ENCODE measurements at regions not wholly inside any gene's neighbourhood (a gene's known extent, or its start where the extent isn't known, plus 50 kb on each side); places are given as distances from the start of the nearest gene placed in this dataset.

DNA sequence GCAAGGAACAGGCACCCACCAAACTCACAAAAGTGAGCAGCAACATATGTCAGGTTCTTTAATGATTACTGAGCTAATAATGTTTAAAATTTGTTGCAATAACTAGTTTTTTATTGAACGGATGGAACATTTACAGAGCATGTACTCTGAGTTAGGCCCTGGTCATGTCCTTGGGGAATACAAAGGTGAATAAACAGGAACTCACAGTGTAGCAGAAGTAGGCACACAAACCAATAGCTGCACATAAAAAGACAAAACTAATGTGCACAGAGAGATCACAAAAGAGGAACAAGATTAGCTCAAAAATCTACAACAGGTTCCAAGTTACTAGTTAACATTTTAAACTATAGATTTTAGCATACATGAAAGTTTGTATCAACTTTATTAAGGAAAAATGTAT is 505.3 kb upstream of the PPP2R3A start:
- H3K27ac ChIP-seq (ENCODE audit: low read depth in 1 of 2, low read length in 2 of 2): no peak overlapping the region
- no peaks in the 10 kb centered on the region for H3K4me1 ChIP-seq (ENCODE audit: control insufficient read depth in 1 of 2, insufficient read depth in 2 of 2, low read length in 2 of 2)
- intact Hi-C loops (cut with DNase I): no loop called here
- ATAC-seq (ENCODE audit: low FRiP score): no peak
- DNase-seq: no peak
- H3K4me3 ChIP-seq (ENCODE audit: low read length in 2 of 2): no peak overlapping the region
- peaks cover 1% of the 10 kb centered on the region for H3K9me3 ChIP-seq (ENCODE audit: control insufficient read depth, low read length)
- no peaks in the 10 kb centered on the region for H3K36me3 ChIP-seq (ENCODE audit: control insufficient read depth in 1 of 2, insufficient read depth in 2 of 2, low read length in 1 of 2)
- H3K27me3 ChIP-seq (ENCODE audit: control insufficient read depth in 1 of 2, insufficient read depth in 2 of 2, low read length in 1 of 2): no peaks in the 10 kb centered on the region
- WGBS, 2 donors: 47 to 63% methylated on average over 1 of the region's 1 CpG

DNA sequence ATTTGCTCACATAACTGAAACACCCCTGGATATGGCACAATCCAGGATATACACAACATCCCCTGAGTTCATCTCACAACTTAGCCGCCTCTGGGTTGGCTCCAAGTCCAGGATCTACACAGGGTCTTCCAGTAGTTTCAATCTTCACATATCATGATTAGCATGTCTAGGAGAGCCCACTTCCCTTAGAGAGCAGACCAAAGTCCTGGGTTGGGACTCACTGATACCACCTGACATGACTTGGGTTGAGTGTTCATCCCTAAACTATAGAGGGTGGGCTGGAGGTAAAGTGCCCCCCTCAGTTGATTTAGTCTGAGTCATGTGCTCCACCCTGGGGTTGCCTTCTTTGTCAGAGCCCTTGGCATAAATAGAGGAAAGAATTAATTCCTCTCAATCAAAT is 493.6 kb upstream of the PPP2R3A start:
- Histone ChIP-seq H3K9me3 (ENCODE audit: control insufficient read depth, low read length) (no peaks in the 10 kb centered on the region), H3K27ac (ENCODE audit: low read depth in 1 of 2, low read length in 2 of 2) (no peak overlapping the region), H3K36me3 (ENCODE audit: control insufficient read depth in 1 of 2, insufficient read depth in 2 of 2, low read length in 1 of 2) (no peaks in the 10 kb centered on the region), H3K27me3 (ENCODE audit: control insufficient read depth in 1 of 2, insufficient read depth in 2 of 2, low read length in 1 of 2) (no peaks in the 10 kb centered on the region), H3K4me1 (ENCODE audit: control insufficient read depth in 1 of 2, insufficient read depth in 2 of 2, low read length in 2 of 2) (no peaks in the 10 kb centered on the region), H3K4me3 (ENCODE audit: low read length in 2 of 2) (no peak overlapping the region)
- ATAC-seq (ENCODE audit: low FRiP score) (no peak), DNase-seq (no peak)
- intact Hi-C loops (cut with DNase I): no loop called here
- WGBS, 2 donors: 90 to 96% methylated on average over 1 of the region's 1 CpG

DNA sequence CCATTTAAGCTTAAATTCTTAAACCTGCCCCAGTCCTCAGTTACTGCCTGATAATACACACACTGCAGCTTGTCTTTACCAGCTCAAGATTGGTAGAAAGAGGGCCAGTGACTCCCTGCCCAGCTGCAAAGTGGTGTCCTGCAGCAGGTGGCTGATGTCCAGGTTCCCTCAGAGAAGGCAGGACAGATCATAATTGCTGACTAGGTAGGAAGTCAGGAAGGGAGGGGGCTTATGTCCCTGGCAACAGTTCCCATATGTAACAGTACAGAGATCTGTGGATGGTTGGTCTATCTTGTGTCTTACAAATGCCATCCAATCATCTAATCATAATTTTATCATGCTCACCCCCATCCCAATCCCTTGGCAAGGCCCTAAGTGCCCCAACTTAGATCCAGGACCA is 492.1 kb upstream of the PPP2R3A start:
- Histone ChIP-seq H3K4me3 (ENCODE audit: low read length in 2 of 2) (no peak overlapping the region), H3K36me3 (ENCODE audit: control insufficient read depth in 1 of 2, insufficient read depth in 2 of 2, low read length in 1 of 2) (no peaks in the 10 kb centered on the region), H3K27me3 (ENCODE audit: control insufficient read depth in 1 of 2, insufficient read depth in 2 of 2, low read length in 1 of 2) (no peaks in the 10 kb centered on the region), H3K4me1 (ENCODE audit: control insufficient read depth in 1 of 2, insufficient read depth in 2 of 2, low read length in 2 of 2) (no peaks in the 10 kb centered on the region), H3K9me3 (ENCODE audit: control insufficient read depth, low read length) (no peaks in the 10 kb centered on the region), H3K27ac (ENCODE audit: low read depth in 1 of 2, low read length in 2 of 2) (no peak overlapping the region)
- no peak for DNase-seq
- intact Hi-C loops (cut with DNase I): no loop called here
- ATAC-seq (ENCODE audit: low FRiP score): no peak

GRCh38 chr3:135487261-135487660 is 478.3 kb upstream of the PPP2R3A start:
- ATAC-seq (ENCODE audit: low FRiP score): no peak
- no peaks in the 10 kb centered on the region for H3K9me3 ChIP-seq (ENCODE audit: control insufficient read depth, low read length)
- intact Hi-C loops (cut with DNase I): no loop called here
- no peaks in the 10 kb centered on the region for H3K36me3 ChIP-seq (ENCODE audit: control insufficient read depth in 1 of 2, insufficient read depth in 2 of 2, low read length in 1 of 2)
- DNase-seq: no peak
- no peak overlapping the region for H3K27ac ChIP-seq (ENCODE audit: low read depth in 1 of 2, low read length in 2 of 2)
- no peaks in the 10 kb centered on the region for H3K27me3 ChIP-seq (ENCODE audit: control insufficient read depth in 1 of 2, insufficient read depth in 2 of 2, low read length in 1 of 2)
- WGBS, 2 donors: 23 to 33% methylated on average over 2 of the region's 2 CpGs
- H3K4me3 ChIP-seq (ENCODE audit: low read length in 2 of 2): no peak overlapping the region
- H3K4me1 ChIP-seq (ENCODE audit: control insufficient read depth in 1 of 2, insufficient read depth in 2 of 2, low read length in 2 of 2): no peaks in the 10 kb centered on the region

GRCh38 chr3:135490219-135490915 is 475.2 kb upstream of the PPP2R3A start:
- Histone ChIP-seq H3K36me3 (ENCODE audit: control insufficient read depth in 1 of 2, insufficient read depth in 2 of 2, low read length in 1 of 2) (no peaks in the 10 kb centered on the region), H3K4me1 (ENCODE audit: control insufficient read depth in 1 of 2, insufficient read depth in 2 of 2, low read length in 2 of 2) (no peaks in the 10 kb centered on the region), H3K9me3 (ENCODE audit: control insufficient read depth, low read length) (peaks cover 2% of the 10 kb centered on the region), H3K4me3 (ENCODE audit: low read length in 2 of 2) (no peak overlapping the region), H3K27me3 (ENCODE audit: control insufficient read depth in 1 of 2, insufficient read depth in 2 of 2, low read length in 1 of 2) (no peaks in the 10 kb centered on the region), H3K27ac (ENCODE audit: low read depth in 1 of 2, low read length in 2 of 2) (no peak overlapping the region)
- ATAC-seq (ENCODE audit: low FRiP score): no peak
- intact Hi-C loops (cut with DNase I): no loop called here
- WGBS, 2 donors: 57 to 61% methylated on average over 4 of the region's 4 CpGs
- no peak for DNase-seq

- Histone ChIP-seq H3K27ac (ENCODE audit: low read depth in 1 of 2, low read length in 2 of 2) (no peak overlapping the region), H3K4me3 (ENCODE audit: low read length in 2 of 2) (no peak overlapping the region), H3K36me3 (ENCODE audit: control insufficient read depth in 1 of 2, insufficient read depth in 2 of 2, low read length in 1 of 2) (no peaks in the 10 kb centered on the region), H3K4me1 (ENCODE audit: control insufficient read depth in 1 of 2, insufficient read depth in 2 of 2, low read length in 2 of 2) (no peaks in the 10 kb centered on the region), H3K9me3 (ENCODE audit: control insufficient read depth, low read length) (peaks cover 2% of the 10 kb centered on the region), H3K27me3 (ENCODE audit: control insufficient read depth in 1 of 2, insufficient read depth in 2 of 2, low read length in 1 of 2) (no peaks in the 10 kb centered on the region)
- intact Hi-C loops (cut with DNase I): no loop called here
- DNase-seq (no peak), ATAC-seq (ENCODE audit: low FRiP score) (no peak)
- WGBS, 2 donors: 45 to 62% methylated on average over 5 of the region's 5 CpGs
Observed at GRCh38 chr3:135491491-135492205, 473.9 kb upstream of the PPP2R3A start.

DNA sequence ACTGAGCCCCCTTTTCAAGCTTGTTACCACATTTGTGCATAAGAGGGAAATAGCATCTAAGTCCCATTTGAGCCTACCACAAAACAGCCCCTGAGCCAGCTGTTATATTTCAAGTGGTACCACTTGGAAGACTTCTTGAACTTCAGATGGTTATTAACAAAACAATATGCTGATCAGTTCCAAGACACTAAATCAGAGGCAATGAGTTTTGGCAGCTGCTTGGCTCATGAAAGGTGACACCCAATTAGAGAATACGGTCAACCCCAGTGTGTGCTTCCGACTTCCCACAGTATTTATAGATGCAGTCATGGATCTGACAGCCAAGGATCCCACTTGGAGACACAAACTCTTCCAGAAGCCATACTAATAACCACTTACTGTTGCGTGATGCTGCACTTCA is 469.6 kb upstream of the PPP2R3A start:
- no peaks in the 10 kb centered on the region for H3K27me3 ChIP-seq (ENCODE audit: control insufficient read depth in 1 of 2, insufficient read depth in 2 of 2, low read length in 1 of 2)
- intact Hi-C loops (cut with DNase I): loop anchor here in 1 of 2 donors (5.0 kb wide), 1 partner anchor 704 kb away; no protein-coding TSS in a partner anchor
- no peak for ATAC-seq (ENCODE audit: low FRiP score)
- H3K4me1 ChIP-seq (ENCODE audit: control insufficient read depth in 1 of 2, insufficient read depth in 2 of 2, low read length in 2 of 2): no peaks in the 10 kb centered on the region
- no peak overlapping the region for H3K4me3 ChIP-seq (ENCODE audit: low read length in 2 of 2)
- 56 to 76% methylated on average over 3 of the region's 3 CpGs for WGBS, 2 donors
- H3K27ac ChIP-seq (ENCODE audit: low read depth in 1 of 2, low read length in 2 of 2): no peak overlapping the region
- no peaks in the 10 kb centered on the region for H3K36me3 ChIP-seq (ENCODE audit: control insufficient read depth in 1 of 2, insufficient read depth in 2 of 2, low read length in 1 of 2)
- peaks cover 2% of the 10 kb centered on the region for H3K9me3 ChIP-seq (ENCODE audit: control insufficient read depth, low read length)
- no peak for DNase-seq

DNA sequence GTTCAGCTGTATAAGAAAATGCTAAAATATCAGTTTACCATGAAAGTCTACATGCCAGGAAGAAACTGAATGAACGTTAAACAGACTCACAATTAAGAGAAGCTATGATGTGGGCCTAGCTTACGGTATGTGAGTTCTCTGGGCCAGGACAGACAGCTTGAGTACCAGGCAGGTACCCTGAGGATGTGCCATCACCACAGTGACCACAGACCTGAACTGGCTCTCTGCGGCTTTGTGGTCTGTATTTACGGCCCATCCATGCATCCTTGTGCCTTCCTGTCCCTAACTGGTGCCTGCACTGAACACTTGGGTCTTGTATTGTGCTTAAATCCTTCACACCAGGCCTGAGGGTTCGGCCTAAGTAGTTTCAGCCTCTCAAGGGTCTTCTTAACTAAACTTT is 467.5 kb upstream of the PPP2R3A start:
- Histone ChIP-seq H3K36me3 (ENCODE audit: control insufficient read depth in 1 of 2, insufficient read depth in 2 of 2, low read length in 1 of 2) (no peaks in the 10 kb centered on the region), H3K9me3 (ENCODE audit: control insufficient read depth, low read length) (no peaks in the 10 kb centered on the region), H3K27ac (ENCODE audit: low read depth in 1 of 2, low read length in 2 of 2) (no peak overlapping the region), H3K27me3 (ENCODE audit: control insufficient read depth in 1 of 2, insufficient read depth in 2 of 2, low read length in 1 of 2) (no peaks in the 10 kb centered on the region), H3K4me1 (ENCODE audit: control insufficient read depth in 1 of 2, insufficient read depth in 2 of 2, low read length in 2 of 2) (no peaks in the 10 kb centered on the region), H3K4me3 (ENCODE audit: low read length in 2 of 2) (no peak overlapping the region)
- 81% methylated on average over 5 of the region's 5 CpGs for WGBS, 2 donors
- intact Hi-C loops (cut with DNase I): loop anchor here in 1 of 2 donors (5.0 kb wide), 1 partner anchor 706 kb away; no protein-coding TSS in a partner anchor
- ATAC-seq (ENCODE audit: low FRiP score) (no peak), DNase-seq (no peak)

- Histone ChIP-seq H3K4me3 (ENCODE audit: low read length in 2 of 2) (no peak overlapping the region), H3K36me3 (ENCODE audit: control insufficient read depth in 1 of 2, insufficient read depth in 2 of 2, low read length in 1 of 2) (no peaks in the 10 kb centered on the region), H3K9me3 (ENCODE audit: control insufficient read depth, low read length) (no peaks in the 10 kb centered on the region), H3K27me3 (ENCODE audit: control insufficient read depth in 1 of 2, insufficient read depth in 2 of 2, low read length in 1 of 2) (no peaks in the 10 kb centered on the region), H3K27ac (ENCODE audit: low read depth in 1 of 2, low read length in 2 of 2) (no peak overlapping the region), H3K4me1 (ENCODE audit: control insufficient read depth in 1 of 2, insufficient read depth in 2 of 2, low read length in 2 of 2) (no peaks in the 10 kb centered on the region)
- ATAC-seq (ENCODE audit: low FRiP score): no peak
- DNase-seq: no peak
- intact Hi-C loops (cut with DNase I): loop anchor here in 1 of 2 donors (5.0 kb wide), 1 partner anchor 707 kb away; no protein-coding TSS in a partner anchor
- WGBS, 2 donors: 88 to 92% methylated on average over 2 of the region's 2 CpGs
Observed at GRCh38 chr3:135499426-135499825, 466.1 kb upstream of the PPP2R3A start.

Measured in aorta (tissue), 5 donors.